Midbrain (tissue), 1 donor: ENCODE measurements at regions not wholly inside any gene's neighbourhood (a gene's known extent, or its start where the extent isn't known, plus 50 kb on each side); places are given as distances from the start of the nearest gene placed in this dataset.
"Not testable (repeated sequence)": the region's sequence is repeated elsewhere in the genome, so short reads cannot be mapped to it uniquely, and the experiment has no call there.

ENCODE experiments used
- DNase-seq: peaks from one replicate; lab custom pipeline; 2025; lab: John Stamatoyannopoulos, UW

DNA sequence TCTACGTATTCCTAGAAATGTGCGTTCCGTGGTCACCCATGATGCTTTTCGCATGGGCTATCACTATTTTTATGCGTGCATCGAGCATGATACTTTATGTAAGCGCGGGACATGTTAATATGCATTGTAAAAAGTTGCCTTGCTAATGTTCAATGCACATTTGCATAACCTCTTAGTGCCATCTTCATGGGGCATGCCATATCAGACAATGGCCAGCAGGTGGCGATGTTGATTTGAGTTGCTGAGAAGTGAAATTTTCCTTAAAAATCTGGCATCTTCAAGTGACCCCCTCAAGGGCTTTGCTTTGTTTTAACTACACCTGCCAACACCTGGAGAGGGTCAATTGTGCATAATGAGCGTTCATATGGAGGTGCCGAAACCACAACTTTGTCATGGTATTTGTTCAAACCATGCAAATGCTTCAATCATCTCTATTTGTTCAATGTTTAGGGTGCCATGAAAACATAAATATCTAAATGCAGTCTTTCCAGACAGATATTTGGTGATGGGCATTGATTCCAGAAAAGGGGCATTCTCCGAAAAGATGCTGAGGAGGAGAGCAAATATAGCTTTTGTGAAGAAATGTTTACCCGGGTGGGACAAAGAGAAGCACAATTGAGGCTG is 833.9 kb upstream of the PRKX start:
- peak; percentile 51 for DNase-seq

DNA sequence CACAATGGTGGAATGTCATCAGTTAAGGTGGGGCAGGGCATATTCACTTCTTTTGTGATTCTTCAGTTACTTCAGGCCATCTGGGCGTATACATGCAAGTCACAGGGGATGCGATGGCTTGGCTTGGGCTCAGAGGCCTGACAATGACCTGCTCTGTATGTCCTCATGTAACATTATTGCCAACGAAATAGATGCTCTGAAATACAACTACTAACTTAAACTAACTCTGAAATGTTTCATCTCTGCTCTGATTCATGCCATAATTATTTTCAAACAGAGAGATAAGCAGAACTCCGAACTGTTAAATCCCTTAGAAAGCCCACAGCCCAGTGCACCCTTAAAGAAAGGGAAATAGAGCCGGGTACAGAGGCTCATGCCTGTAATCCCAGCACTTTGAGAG is 832.7 kb upstream of the PRKX start:
- not testable (repeated sequence) for DNase-seq

DNA sequence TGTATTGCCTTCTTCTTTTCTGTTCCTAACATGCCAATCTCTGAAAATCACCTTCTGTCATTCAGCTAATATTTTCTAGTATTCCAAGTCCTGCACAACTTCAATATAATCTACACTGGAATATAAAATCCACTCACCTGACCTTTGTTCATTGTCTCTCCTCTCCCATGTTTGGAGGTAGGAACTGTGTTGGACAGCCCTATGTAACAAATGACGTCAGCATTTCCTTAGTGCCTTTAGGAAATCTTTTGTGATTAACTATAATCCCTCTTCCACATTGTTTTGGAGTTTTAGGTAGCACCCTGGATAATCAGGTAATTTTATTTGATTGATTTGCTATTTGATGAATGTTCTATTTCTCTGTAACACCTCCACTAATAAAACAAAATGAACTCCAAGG is 814.8 kb upstream of the PRKX start:
- no peak for DNase-seq

DNA sequence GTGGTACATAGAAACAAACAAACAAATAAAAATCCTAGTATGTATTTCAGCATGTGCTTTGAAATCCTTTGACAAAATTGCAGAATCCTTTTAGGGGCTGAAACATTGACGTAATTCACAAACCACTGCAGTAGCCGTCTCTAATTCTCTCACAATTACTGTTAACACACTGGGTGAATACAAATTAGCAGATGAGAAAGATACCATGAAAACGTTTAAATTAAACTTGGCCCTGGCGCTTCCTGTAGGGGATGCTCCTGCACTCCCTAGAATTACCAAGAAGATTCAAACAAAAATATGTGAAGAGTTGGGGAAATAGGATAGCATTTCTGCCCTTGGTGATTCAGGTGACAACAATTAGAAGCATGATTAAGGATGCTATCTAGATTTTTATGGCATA is 772.5 kb upstream of the PRKX start:
- DNase-seq, result no peak

DNA sequence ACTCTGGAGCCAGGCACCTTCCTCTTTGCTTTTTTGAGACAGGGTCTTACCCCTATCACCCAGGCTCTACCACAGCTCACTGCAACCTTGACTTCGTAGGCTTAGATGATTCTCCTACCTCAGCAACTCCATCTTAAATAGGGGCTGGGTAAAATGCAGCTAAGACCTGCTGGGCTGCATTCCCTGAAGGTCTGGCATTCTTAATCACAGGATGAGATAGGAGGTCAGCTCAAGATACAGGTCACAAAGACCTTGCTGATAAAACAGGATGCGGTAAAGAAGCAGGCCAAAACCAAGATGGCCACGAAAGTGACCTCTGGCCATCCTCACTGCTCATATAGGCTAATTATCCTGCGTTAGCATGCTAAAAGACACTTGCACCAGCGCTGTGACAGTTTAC is 770.8 kb upstream of the PRKX start:
- DNase-seq, result no peak

GRCh38 chrX:4451591-4451990 is 738.1 kb upstream of the PRKX start:
- no peak for DNase-seq

DNA sequence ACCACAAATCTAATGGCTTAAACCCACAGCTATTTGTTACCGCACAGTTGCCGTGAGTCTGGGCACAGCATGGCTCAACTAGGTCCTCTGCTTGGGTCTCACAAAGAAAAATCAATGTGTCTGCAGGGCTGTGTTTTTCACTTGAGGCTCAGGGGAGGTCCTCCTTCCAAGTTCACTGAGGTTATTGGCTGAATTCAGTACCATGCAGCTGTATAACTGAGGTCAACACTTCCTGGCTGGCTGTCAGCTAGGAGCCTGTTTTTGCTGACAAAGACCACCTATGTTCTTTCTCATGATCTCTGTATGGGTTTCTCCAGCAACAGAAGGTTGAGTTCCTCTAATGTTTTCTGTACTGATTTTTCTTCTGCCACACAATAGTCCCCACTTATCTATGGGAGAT is 736.7 kb upstream of the PRKX start:
- no peak for DNase-seq

DNA sequence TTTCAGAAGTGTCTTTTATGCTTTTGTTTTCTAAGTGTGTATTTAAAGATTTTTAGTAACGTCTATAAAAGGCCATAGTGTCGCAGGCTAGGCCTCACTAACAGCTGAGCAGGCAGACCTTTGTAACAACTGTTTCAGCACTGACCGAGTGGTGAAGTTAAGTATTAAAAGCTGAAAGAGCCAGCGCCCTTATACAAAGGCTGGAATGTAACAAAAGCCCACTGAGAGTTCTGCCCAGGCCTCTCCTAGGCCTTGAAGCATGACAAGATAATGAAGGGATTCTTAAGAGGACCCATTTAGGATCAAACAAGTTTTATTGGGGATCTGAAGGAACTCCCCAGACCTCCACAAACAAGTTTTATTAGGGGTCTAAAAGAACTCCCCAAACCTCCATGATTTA is 722.5 kb upstream of the PRKX start:
- DNase-seq, result no peak

GRCh38 chrX:4397471-4397870 is 684.0 kb upstream of the PRKX start:
- DNase-seq, result no peak

- peak; percentile 3 for DNase-seq
Measured at GRCh38 chrX:4382273-4382672, 668.8 kb upstream of the PRKX start.

GRCh38 chrX:4380710-4381109 is 667.3 kb upstream of the PRKX start:
- no peak for DNase-seq

DNA sequence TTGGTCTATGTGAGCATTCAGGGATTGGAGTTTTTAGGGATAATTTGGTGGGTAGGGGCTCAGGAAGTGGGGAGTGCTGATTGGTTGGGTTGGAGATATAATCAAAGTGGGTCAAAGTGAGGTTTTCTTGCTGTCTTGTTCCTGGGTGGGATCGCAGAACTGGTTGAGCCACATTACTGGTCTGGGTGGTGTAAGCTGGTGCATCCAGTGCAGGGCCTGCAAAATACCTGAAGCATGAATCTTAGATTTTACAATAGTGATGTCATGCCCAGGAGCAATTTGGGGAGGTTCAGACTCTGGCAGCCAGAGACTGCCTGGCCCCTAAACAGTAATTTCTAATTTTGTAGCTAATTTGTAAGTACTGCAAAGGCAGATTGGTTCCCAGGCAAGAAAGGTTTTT is 665.6 kb upstream of the PRKX start:
- no peak for DNase-seq

DNA sequence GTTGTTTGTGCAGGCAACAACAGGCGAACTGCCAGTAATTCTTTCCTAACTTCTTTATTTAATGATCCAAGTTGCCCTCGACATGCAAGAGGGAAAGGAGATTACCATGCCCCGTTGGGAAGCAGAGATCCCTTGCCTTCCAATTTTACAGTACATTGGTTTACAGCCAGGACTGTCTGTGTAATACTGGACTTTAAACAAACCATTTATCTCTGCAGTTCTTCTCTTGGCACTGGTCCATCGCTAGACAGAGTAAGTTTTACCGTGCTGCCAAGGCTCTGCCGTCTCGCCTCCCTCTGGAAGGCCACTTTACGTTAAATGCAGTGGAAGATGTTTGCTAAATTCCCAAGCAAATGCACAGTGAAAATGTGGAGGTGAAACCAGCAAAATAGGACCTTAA is 660.3 kb upstream of the PRKX start:
- no peak for DNase-seq

DNA sequence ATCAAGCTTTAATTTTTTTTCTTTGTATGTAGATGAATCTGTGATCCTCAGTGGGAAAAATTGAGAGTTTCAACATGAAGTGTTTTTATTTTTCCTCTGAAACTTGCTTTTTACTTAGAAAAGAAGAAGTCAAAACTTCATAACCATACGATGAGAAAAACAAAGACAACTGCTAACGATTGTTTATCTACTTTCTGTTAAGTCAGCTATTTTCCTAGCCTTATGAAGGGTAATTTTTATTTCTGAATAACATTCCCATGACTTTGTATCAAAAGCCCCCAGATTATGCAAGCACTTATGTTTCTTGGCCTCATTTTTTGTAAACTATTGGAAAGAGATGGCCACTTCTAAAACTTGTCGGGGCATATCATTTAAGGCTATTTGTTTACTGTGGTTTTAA is 645.1 kb upstream of the PRKX start:
- no peak for DNase-seq

DNA sequence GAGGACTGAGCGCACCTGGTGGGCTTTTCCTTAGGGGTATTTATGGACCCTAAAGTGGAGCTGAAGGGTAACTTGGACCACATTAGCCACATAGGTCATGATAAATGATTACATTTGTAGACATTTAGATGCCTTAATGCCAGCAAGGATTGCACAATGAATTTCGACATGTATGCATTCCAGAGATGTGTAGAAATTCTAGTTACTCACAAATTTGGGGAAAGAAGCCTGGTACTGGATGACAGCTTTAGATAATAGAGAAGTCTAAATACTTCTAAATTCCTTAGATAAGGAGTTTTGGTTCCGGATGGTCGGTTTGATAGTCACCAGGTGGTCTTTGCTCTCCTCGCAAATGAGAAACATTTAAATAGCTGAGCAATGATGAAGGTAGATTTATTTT is 609.5 kb upstream of the PRKX start:
- DNase-seq, result no peak

GRCh38 chrX:4320436-4320947 is 607.0 kb upstream of the PRKX start:
- no peak for DNase-seq

DNA sequence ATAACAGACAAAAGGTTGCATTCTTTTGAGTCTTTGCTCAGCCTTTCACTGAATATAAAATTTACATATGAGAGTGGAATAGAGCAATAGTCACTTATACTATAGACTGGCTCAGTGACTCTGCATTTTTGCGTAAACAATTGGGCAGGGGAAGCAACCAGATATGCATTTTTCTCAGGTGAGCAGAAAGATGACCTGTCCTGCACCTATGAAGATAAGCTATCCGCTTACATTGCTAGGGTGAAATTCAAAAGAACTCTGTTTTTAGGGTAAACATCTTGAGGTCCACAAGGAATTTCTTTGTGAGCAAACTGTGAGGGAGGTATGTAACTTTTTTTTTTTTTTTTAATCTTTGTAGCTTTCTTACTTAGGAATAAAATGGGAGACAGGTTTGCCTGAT is 602.4 kb upstream of the PRKX start:
- no peak for DNase-seq

DNA sequence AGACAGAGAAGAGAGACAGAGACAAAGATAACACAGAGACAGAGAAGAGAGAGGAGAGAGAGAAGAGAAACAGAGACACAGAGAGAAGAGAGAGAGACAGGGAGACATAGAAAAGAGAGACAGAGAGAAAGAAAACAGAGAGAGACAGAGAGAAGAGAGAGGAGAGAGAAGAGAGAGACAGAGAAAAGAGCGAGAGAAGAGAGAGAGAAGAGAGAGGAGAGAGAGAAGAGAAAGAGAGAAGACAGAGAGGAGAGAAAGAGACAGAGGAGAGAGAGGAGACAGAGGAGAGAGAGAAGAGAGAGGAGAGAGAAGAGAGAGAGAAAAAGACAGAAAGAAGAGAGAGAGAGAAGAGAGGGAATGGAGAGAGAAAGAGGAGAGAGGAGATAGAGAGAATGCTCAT is 601.1 kb upstream of the PRKX start:
- no peak for DNase-seq

DNA sequence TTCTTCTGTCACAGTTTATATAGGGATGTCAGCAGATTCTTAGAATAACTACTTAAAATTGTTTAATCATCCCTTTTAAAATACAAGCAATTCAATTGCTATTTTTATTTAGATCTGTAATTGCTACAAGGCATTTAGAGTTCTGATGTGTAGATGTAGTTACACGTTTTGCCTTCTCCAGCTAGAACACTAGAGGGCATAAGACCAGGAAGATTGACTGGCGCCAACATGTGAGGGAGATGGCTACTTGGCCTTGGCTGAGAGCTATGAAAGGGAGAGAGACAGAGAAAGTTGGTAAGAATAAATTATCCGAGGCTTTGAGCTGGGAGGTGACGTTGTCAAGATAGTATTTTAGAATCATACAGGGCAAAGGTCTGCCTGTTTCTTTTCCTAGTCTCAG is 563.7 kb upstream of the PRKX start:
- no peak for DNase-seq

GRCh38 chrX:4268676-4269075 is 555.2 kb upstream of the PRKX start:
- DNase-seq, result no peak

GRCh38 chrX:4265036-4265435 is 551.6 kb upstream of the PRKX start:
- no peak for DNase-seq

DNA sequence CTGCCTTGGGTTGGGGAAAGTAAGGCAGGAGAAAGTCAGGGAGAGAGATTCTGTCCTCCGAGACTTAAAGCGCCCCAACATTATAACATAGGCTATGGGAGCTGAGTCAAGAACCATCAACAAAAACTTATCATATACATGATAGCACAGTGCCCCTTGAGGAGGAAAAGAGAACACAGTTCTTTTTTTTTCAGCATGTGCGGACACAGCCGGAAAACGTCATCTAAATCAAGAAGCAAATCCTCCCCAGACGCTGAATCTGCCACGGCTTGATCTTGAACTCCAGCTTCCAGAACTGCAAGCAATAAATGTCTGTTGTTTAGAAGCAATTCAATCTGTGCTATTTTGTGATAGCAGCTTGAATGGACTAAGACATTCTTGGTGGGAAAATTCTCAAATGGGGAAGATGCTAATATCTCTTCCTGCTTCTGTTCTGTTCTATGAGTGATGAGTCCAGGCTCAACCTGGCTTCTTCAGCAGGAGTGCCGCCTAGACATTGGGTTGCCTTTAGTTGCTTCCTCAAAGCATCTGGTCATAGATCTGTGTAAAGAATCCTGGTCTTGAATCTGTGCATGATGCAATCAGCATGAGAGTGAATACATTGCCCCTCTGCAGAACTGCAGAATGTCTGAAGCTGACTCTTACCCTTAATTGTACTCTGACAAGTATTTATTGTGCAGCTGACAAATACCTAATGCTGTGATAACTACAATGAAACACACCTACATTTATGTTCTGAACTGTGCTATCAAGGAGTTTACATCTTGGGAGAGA is 549.8 kb upstream of the PRKX start:
- no peak for DNase-seq

- DNase-seq, result no peak
Measured at GRCh38 chrX:4253092-4253491, 539.6 kb upstream of the PRKX start.

DNA sequence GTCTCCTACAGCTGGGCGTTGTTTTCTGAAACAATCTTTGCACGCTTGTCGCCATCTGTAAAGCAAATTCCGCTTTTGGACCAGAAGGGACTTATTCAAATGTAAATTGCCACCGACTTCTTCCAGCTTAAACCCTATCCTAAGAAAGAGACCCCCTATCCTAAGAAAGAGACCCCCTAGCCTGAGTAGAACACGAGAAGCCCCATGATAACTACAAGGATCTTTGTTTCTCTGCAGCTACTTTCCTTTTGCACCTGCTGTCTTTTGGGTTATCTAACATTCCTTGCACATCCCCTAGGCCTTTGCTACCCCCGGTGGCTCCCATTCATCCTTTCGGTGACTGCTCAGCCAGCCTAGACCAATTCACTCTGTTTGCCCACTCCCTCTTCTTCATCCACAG is 536.0 kb upstream of the PRKX start:
- no peak for DNase-seq
